ENCODE measurements at regions not wholly inside any gene's neighbourhood (a gene's known extent, or its start where the extent isn't known, plus 50 kb on each side); places are given as distances from the start of the nearest gene placed in this dataset.

- H3K9ac ChIP-seq (ENCODE audit: low read depth in 2 of 2, low read length in 2 of 2), result no peak overlapping the region
- H3K36me3 ChIP-seq, result no peaks in the 10 kb centered on the region
- H3K4me3 ChIP-seq, result no peak overlapping the region
- intact Hi-C loops (cut with DNase I), result no loop called here
- H3K27me3 ChIP-seq, result no peaks in the 10 kb centered on the region
- no peak for DNase-seq
- TF ChIP-seq CTCF (IDR thresholded peaks at IDR 0.05), result no peak
- no peak overlapping the region for H3K27ac ChIP-seq
- no peaks in the 10 kb centered on the region for H3K9me3 ChIP-seq
- H3K4me1 ChIP-seq, result no peaks in the 10 kb centered on the region
Observed at GRCh38 chr4:12452291-12452690, 1023.6 kb upstream of the HS3ST1 start.

- DNase-seq, result no peak
- no peak for TF ChIP-seq CTCF (IDR thresholded peaks at IDR 0.05)
- no peak overlapping the region for H3K9ac ChIP-seq (ENCODE audit: low read depth in 2 of 2, low read length in 2 of 2)
- no peaks in the 10 kb centered on the region for H3K36me3 ChIP-seq
- H3K4me1 ChIP-seq, result no peaks in the 10 kb centered on the region
- intact Hi-C loops (cut with DNase I), result no loop called here
- no peak overlapping the region for H3K4me3 ChIP-seq
- H3K27ac ChIP-seq, result no peak overlapping the region
- no peaks in the 10 kb centered on the region for H3K27me3 ChIP-seq
- no peaks in the 10 kb centered on the region for H3K9me3 ChIP-seq
Observed at GRCh38 chr4:12447451-12447850, 1018.8 kb upstream of the HS3ST1 start.

- TF ChIP-seq CTCF (IDR thresholded peaks at IDR 0.05), result no peak
- no peaks in the 10 kb centered on the region for H3K4me1 ChIP-seq
- H3K9me3 ChIP-seq, result no peaks in the 10 kb centered on the region
- H3K9ac ChIP-seq (ENCODE audit: low read depth in 2 of 2, low read length in 2 of 2), result no peak overlapping the region
- DNase-seq, result no peak
- intact Hi-C loops (cut with DNase I), result no loop called here
- H3K27ac ChIP-seq, result no peak overlapping the region
- H3K27me3 ChIP-seq, result no peaks in the 10 kb centered on the region
- no peaks in the 10 kb centered on the region for H3K36me3 ChIP-seq
- no peak overlapping the region for H3K4me3 ChIP-seq
Observed at GRCh38 chr4:12446657-12447185, 1018.0 kb upstream of the HS3ST1 start.

- TF ChIP-seq CTCF (IDR thresholded peaks at IDR 0.05), result no peak
- H3K4me3 ChIP-seq, result no peak overlapping the region
- H3K36me3 ChIP-seq, result no peaks in the 10 kb centered on the region
- no peaks in the 10 kb centered on the region for H3K9me3 ChIP-seq
- intact Hi-C loops (cut with DNase I), result no loop called here
- no peak overlapping the region for H3K9ac ChIP-seq (ENCODE audit: low read depth in 2 of 2, low read length in 2 of 2)
- H3K27ac ChIP-seq, result no peak overlapping the region
- H3K27me3 ChIP-seq, result no peaks in the 10 kb centered on the region
- no peaks in the 10 kb centered on the region for H3K4me1 ChIP-seq
- DNase-seq, result no peak
Observed at GRCh38 chr4:12446256-12446655, 1017.6 kb upstream of the HS3ST1 start.

- Histone ChIP-seq H3K9me3 (no peaks in the 10 kb centered on the region), H3K9ac (ENCODE audit: low read depth in 2 of 2, low read length in 2 of 2) (no peak overlapping the region), H3K4me1 (no peaks in the 10 kb centered on the region), H3K4me3 (no peak overlapping the region), H3K27ac (no peak overlapping the region), H3K27me3 (no peaks in the 10 kb centered on the region), H3K36me3 (no peaks in the 10 kb centered on the region)
- no peak for TF ChIP-seq CTCF (IDR thresholded peaks at IDR 0.05)
- no peak for DNase-seq
- intact Hi-C loops (cut with DNase I), result no loop called here
Observed at GRCh38 chr4:12445711-12446235, 1017.1 kb upstream of the HS3ST1 start.

Data from colonic mucosa (tissue), 4 donors.